NCI-H524 treated with DMSO at 0.1 percent for 48 hours (cell line): ENCODE measurements at regions not wholly inside any gene's neighbourhood (a gene's known extent, or its start where the extent isn't known, plus 50 kb on each side); places are given as distances from the start of the nearest gene placed in this dataset.
A peak's percentile ranks its signal among the peaks of the same experiment; 100 is the strongest.
"Not testable (repeated sequence)": the region's sequence is repeated elsewhere in the genome, so short reads cannot be mapped to it uniquely, and the experiment has no call there.

Experiments used
- DNase-seq: peaks from one replicate; lab custom pipeline; 2025; lab: John Stamatoyannopoulos, UW

DNA sequence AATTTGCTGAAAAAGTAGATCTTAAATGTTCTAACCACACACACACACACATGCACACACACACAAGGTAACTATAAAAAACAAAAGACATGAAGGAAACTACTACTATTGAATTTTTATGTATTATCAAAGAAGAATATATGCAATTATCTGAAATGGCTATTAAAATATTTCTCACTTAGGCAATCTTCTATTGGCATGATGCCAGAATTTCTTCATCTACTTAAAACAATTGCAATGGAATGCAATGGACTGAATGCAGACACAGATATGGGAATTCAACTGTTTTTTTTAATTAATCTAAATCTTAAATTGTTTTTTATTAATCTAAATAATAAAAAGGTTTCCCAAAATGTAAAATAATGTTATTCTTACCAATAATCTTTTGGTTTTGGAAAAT, 152.6 kb upstream of the SMLR1 start:
- DNase-seq, result no peak

DNA sequence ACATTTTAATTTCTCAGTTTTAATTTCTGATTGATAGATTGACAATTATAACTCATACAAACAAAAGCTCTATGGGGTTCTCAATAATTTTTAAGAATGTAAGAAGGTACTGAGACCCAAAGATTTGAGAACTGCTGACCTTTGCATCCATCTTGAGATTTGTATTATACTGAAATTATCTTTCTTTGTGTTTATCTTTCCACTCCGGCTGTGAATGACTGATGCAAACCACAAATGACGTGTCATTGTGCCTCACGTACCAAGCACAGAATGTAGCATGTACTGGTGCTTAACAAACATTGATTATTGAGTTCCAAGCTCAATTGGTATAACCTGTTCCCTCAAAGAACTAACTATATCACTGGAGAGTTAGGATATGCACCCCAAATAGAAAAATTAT, 152.1 kb upstream of the SMLR1 start:
- DNase-seq, result no peak

DNA sequence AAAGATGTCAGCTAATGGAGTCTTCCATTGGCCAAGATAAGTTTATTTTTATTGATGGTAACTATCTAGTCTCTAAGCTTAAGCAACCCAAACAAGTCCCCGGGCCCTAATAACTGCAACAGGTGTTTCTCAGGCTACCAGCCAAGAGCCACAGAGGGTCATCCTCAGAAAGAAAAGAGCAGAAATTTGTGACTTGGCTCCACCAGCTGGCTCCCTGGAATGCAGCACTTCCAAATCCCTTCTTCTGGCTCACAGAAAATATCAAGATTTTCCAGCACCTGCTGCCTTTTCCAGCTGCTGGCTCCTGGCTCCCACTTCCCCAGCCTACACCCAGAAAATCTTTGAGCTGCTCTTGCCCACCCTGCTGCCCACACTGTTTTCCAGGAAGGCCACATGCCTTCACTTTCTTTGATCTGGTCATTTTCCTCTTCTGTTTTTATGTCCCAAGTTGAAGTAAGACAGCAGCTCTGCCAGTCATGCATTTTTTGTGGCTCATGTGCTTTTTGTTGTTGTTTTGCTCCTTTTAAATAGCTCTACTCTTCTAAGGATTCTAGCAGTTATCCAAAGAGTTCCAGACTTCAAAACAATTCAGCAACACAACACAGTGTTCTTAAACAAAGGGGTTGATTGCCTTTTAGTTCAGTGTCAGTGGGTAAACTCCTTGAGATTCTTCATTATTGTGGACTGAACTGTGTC, 151.0 kb upstream of the SMLR1 start:
- peak; percentile 22 for DNase-seq

DNA sequence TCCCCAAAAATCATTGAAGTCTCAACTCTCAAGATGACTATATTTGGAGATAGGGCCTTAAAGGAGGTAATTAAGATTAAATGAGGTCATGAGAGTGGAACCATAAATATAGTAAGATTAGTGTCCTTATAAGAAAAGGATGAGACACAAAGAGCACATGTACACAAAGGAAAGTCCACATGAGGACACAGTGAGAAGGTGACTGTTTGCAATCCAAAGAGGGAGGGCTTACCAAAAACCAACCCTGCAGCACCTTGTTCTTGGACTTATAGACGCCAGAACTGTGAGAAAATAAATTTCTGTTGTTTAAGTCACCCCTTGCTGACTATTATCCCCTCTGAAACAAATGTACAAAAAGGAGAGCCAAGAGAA, 150.4 kb upstream of the SMLR1 start:
- no peak for DNase-seq

DNA sequence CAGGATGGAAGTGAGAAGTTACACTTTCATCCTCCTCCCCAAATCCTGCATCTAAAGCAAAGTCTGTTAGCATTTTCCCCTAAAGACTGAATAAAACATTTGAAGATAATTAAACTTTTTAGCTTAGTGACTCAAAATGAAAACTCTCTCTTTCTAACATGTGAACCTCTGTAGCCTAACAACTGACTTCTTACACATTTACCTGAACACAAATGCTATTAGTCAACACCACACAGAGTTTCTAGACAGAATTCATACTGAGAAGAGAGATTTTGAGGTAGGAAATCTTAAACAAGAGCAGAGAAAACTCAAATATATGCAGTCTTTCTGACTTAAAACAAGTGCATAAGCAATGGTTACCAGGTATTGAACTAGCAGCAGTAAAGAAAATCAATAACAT, 149.9 kb upstream of the SMLR1 start:
- no peak for DNase-seq

DNA sequence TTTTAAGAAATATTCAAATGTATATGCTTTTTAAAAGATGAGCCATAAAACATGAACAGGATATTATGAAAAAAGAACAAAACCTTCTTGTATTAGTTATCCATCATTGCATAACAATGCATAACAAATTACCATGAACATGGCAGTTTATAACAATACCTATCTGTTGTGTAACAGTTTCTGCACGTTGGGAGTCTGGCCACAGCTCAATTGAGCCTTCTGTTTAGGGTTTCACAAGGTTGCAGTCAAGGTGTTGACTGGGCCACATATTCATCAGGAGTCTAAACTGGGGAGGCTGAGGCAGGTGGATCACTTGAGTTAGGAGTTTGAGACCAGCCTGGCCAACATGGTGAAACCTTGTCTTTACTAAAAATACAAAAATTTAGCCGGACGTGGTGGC, 149.4 kb upstream of the SMLR1 start:
- DNase-seq, result no peak

DNA sequence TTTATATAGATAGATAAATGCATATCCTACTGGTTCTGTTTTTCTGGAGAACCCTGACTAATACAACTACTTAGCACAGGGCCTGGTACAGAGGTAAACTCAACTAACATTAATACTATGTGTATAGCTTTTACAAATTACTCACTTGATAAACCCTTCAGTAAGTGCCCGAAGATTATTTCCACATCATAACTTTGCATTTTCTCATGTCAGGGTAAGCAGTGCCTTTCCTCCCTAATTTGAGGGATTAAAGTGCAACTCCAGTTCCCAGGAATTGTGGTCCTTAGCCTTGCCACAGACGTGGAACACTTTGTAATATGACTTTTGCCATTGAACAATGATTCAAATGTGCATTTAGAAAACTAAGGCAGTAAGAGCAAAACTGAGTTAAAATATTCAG, 147.5 kb upstream of the SMLR1 start:
- DNase-seq, result no peak

DNA sequence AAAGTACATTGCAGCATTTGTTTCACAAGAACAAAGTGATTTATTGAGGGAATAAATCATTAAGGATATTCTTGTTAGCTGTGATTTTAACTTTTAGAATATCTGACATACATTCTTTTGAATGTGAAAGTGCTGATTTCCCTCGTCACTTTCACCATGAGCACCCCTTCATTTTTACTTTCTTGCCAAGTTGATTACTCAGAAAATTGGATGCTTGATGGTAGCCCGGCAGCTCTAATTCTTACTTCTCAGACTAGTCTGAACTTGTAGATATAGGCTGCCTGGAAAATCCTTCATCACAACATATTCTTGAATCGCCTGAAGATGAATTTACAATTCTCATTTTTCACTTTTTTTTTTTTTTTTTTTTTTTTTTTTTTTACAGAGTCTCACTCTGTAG, 147.1 kb upstream of the SMLR1 start:
- DNase-seq, result no peak

DNA sequence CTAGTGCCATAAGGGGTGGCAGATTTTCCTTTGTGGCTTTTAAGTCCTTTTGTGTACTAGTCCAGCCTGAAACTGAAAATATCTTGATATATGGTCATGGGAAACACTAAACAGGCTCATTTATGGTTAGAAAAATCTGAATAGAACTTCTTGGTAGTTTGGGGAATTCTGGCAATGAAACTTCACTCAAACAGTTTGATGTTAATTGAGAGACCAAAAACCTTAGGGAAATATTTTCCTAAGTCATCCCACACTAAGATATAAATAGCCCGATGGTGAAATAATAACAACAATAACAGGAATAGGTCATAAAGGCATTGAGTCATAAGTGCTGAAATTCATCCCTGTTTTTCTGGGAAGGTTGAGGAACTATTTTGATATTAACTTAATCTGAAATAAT, 146.2 kb upstream of the SMLR1 start:
- DNase-seq, result no peak

DNA sequence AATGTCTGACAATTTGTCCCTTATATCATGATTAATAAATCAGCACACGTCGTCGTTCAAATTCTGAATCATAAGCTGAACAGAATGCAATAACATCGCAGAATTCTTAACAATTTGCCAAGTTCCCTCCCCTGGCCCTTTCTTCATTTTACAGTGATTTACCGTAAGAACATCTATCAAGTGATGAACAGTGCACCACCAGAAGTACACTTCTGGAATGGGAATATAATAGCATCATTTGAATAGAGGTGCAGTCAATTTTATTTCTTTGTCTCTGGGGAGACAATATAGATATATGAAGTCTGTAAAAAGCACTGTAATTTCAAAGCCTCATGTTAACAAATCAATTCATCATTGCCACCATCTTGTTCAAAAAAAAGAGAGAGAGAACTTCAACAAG, 145.1 kb upstream of the SMLR1 start:
- no peak for DNase-seq

DNA sequence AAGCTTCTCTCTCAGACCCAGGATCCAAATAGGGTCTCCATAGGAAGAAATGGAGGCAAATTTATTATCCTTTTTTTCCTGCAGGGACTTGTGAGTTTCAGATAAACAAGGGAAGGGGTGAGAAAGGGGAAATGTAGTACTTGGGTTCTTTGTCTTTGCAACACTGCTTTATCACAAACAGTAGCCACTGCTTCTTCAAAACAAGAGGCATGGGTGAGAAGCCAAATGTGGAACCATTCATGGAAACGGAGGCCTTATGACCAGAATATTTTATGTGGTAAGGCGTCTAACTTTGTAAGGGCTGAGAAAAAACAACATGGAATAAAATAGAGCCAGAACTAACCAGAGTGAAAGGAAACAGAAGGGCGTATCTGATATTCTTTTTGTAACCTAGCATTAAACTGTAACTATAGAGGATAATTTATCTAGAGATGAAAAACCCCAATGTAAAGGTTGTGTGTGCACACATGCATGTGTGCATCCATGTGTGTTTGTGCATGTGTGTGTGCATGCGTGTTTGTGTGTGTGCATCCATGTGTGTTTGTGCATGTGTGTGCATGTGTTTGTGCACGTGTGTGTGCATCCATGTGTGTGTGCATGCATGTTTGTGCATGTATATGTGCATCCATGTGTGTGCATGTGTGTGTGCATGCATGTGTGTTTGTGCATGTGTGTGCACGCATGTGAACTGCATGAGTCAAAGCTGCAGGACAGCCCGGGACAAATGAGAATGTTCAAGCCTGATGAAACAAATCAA, 143.3 kb upstream of the SMLR1 start:
- DNase-seq, result no peak

DNA sequence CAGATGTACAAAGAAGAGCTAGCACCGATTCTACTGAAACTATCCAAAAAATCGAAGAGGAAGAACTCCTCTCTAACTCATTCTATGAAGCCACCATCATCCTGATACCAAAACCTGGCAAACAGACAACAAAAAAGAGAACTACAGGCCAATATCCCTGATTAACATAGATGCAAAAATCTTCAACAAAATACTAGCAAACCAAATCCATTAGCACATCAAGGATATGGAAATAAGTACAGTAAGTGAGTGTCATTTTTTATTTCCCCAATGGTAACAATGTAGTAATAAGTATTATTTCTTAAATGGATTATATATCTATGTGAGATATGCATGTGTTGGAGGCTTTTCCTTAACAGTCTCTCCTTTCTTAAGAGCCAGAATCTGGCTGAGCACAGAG, 134.5 kb upstream of the SMLR1 start:
- DNase-seq, result no peak

DNA sequence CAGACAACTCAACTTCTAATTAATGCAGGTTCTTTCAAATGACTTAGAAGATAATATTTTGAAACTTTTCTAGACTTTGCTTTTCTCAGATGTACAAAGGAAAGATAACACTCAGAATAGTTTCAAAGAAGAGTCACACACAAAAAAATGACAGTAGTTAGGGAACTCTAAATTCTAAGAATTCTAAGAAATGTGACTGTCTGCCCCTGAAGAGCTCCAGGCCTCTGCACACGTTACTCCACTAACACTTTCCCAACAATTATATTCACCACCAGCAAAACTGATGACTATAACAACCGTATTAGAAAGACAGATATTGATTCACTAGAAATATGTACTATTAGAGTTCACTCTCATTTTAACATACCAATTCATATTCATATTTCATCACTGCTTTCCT, 133.3 kb upstream of the SMLR1 start:
- DNase-seq, result no peak

DNA sequence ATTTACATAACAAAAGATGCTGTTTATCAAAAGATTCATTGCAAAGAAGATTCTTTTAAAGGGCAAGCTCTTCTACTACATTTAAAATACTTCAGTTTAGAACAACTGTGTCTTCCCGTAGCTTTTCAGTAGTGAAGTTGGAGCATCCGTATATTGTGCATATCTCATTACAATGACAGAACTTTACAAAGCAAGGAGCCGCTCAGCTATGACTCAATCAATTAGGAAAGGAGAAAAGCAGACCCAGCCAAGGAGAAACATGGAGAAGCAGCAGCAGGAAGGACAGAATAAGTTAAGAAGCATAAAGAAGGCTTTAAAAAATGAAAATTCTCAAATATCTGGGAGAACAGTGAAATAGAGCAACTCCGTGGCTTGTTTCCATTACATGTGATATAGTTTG, 132.6 kb upstream of the SMLR1 start:
- DNase-seq, result no peak

DNA sequence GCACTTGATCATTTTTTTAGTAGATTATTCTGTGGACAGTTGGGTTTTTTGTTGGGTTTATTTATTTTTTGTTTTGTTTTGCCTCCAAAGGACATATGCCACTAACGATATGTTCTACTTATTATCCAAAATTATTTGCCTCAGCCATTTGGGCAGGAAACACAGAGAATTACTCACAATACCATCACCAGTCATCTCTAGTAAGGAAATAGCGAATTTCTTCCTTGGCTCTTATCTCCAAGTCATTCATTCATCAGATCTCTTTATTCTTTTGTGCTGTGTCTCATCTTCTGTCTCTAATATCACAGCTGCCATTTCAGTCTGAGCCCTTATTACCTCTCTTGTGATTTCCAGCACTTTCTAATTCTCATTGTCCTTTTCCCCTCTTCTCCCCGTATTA, 130.4 kb upstream of the SMLR1 start:
- no peak for DNase-seq

DNA sequence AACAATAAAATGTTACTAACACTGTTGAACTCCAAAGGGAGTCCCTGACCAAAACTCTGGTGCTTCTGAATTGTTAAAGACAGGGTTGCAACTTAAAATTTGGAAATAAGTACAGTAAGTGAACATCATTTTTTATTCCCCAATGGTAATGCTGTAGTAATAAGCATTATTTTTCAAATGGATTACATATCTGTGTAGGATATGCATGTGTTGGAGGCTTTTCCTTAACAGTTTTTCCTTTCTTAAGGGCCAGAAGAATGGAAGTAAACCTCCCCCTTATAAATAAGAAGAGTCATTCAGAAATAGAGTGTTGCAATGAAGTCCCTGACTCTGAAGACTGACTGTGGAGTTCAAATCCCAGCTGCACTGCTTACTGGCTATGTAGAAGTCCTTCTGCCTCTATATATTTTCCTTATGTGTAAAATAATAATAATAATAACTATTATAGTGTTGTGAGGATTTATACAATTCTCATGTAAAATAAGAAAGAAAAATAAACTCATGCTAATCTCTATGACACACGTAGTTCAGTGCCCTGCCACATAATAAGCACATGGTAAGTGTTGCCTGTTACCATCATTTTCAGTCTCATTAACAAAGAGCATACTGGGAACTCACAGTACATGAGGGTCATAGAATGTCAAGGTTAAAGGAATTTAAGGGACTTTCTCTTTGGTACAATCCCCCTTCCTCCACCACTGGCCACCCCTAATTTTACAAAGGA, 129.8 kb upstream of the SMLR1 start:
- no peak for DNase-seq

DNA sequence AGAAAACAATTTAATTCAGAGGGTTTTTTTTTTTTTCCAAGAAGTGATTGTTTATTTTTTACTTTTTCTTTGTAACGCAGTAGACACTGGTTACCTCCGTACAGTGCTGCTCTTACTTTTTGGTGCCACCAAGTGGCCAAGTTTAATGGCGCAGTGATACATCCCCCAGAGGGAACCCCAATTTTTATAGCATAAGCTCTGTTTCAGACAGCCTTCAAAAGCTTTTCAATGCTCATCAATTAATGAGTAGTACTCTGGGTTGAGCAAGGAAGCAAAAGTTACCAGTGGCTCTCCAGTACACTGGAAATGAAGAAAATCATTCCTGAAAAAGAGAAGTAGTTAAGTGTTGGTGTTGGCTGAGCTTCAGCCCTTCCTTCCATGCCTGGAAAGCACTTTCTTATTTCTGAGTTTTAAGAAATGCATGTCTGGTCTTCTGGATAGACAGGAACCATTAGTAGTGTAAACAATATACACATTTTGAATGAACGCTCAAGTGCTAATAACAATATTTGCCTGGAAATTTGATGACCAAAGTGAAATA, 129.1 kb upstream of the SMLR1 start:
- DNase-seq, result no peak

DNA sequence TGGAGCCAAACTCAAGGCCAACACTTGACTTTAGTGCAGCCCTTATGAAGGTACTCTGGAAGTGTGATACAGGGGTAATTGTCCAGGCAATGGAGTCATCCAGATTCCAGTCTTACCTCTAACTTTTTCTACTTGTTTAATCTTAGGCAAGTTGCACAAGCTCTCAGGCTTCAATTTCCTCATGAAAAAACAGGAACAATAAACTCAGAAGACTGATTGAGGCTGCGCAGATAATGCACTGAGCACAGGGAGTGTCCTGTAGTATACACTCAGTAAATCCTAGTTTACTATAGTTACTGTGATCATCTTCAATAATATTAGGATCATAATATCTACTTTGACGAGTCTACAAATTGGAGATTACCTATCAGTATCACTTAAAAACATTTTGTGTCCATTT, 127.5 kb upstream of the SMLR1 start:
- no peak for DNase-seq

DNA sequence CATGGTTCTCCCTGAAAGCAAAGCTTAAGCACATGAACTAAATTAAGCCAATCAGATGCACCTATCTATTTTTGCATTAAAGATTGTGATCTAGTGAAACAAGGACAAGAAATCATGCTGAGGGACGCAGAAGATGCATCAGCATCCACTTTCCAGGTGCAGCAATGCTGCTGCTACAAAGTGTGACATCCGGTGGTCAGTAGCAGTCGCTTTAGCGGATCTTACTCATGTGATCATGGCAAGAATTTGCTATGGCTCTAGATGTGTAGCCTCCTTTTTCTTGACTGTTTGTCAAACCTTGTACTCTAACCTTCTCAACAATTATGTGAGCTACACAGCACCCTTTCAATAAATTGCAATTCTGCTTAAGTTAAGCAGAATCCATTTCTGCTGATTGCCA, 126.8 kb upstream of the SMLR1 start:
- no peak for DNase-seq

DNA sequence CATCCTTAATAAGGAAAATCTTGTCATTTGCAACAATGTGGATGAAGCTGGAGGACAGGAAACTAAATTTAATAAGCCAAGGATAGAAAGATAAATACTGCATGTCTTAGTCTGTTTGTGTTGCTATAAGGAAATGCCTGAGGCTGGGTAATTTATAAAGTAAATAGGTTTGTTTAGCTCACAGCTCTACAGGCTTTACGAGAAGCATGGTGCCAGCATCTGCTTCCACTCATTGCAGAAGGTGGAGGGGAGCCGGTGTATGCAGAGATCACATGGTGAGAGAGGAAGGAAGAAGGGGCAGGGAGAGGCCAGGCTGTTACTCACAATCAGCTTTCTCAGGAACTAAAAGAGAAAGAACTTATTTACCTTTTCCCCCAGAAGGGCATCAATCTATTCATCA, 118.9 kb upstream of the SMLR1 start:
- DNase-seq, result no peak

DNA sequence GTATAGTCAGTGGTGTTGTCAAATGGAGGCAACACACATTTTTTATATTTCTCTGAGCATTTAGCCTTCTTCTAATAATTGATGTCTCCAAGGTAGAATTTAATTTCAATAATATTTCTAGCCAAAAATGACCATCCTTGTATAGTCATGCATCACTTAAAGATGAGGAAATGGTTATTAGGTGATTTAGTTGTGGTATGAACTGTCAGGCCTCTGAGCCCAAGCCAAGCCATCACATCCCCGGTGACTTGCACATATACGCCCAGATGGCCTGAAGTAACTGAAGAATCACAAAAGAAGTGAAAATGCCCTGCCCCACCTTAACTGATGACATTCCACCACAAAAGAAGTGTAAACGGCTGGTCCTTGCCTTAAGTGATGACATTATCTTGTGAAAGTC, 115.6 kb upstream of the SMLR1 start:
- DNase-seq, result not testable (repeated sequence)

DNA sequence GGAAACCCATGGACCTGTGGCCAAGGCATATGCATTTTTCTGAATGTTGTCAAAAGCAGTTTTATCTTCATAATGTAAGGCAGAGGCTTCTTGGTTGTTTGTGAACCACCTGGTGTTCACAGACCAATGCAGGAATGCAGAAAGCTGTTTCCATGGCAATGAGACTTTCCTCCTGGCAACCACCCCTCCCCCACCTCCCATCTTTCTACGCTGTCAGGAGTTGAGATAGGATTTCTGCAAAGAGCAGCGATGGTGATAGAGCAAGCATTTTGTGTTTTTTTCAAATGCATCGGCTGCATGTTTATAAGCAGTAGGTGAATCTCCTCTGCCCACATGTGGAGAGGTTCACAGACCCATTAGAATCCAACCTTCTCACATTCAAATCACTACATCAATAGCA, 114.1 kb upstream of the SMLR1 start:
- DNase-seq, result no peak

DNA sequence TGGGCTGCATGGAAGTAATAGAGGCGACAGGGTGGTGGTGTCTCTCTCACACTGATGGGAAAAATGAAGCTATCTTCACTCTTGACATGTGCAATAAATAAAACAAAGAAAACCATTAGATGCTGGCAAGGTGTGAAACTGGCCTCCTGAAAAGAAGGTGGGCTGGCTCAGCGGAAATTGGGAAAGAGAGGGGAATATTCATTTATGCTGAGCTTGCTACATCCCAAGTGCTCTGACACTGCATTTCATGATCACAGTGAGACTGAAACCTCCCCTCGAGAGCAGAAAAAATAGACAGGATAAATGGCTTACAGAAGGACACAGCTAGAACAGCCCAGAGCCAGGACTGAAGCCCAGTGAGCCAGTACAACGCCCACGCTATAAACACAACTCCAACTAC, 112.1 kb upstream of the SMLR1 start:
- no peak for DNase-seq
